Heart right ventricle (tissue), 16 donors: ENCODE measurements at regions not wholly inside any gene's neighbourhood (a gene's known extent, or its start where the extent isn't known, plus 50 kb on each side); places are given as distances from the start of the nearest gene placed in this dataset.

Experiments used
- ATAC-seq, 8 donors: fragments of 200-7000 bp; cut with Tn5 transposase; one replicate each; pipeline ENCODE4 v1.9.1; 2020; ENCODE audit warnings: mild to moderate bottlenecking in 8 of 8, moderate library complexity in 8 of 8, moderate number of reproducible peaks in 1 of 8
- DNase-seq, 2 donors: peaks; one replicate each; pipeline ENCODE4 v3.0.0-alpha.2; 2020
- H3K27ac ChIP-seq, 10 donors: fragments of 200-600 bp; sonication (generic) in 2 of 10; one replicate each; pipeline versions ENCODE4 v1.5.0 to v1.8.0; 2020 to 2022; ENCODE audit warnings: mild to moderate bottlenecking in 3 of 10
- H3K27me3 ChIP-seq, 7 donors: fragments of 200-600 bp; one replicate each; pipeline ENCODE4 v1.8.0; 2021 to 2022; ENCODE audit warnings: mild to moderate bottlenecking in 2 of 7
- H3K36me3 ChIP-seq, 9 donors: fragments of 200-600 bp; sonication (generic) in 1 of 9; one replicate each; pipeline versions ENCODE4 v1.5.0 to v1.8.0; 2020 to 2022; ENCODE audit warnings: mild to moderate bottlenecking in 2 of 9
- H3K4me1 ChIP-seq, 9 donors: fragments of 200-600 bp; sonication (generic) in 1 of 9; one replicate each; pipeline versions ENCODE4 v1.5.0 to v1.8.0; 2020 to 2022; ENCODE audit warnings: mild to moderate bottlenecking in 4 of 9
- H3K4me3 ChIP-seq, 10 donors: fragments of 200-600 bp; sonication (generic) in 2 of 10; one replicate each; pipeline versions ENCODE4 v1.5.0 to v1.8.0; 2020 to 2022; ENCODE audit warnings: mild to moderate bottlenecking in 7 of 10, moderate library complexity in 2 of 10
- H3K9me3 ChIP-seq, 11 donors: fragments of 200-600 bp in 10 of 11; sonication (generic) in 2 of 11; one replicate each; pipeline versions ENCODE4 v1.5.0 to v1.8.0; 2013 to 2022; ENCODE audit warnings: mild to moderate bottlenecking in 2 of 11, control low read depth in 1 of 11, moderate library complexity in 1 of 11
- CTCF ChIP-seq, 9 donors: fragments of 200-600 bp; sonication (generic) in 2 of 9; IDR thresholded peaks; one replicate each; pipeline versions ENCODE4 v1.5.0 to v1.8.0; 2021 to 2022; ENCODE audit warnings: antibody characterized with exemption in 9 of 9, mild to moderate bottlenecking in 5 of 9, moderate library complexity in 1 of 9
- WGBS, 2 donors: extraction: QIAGEN DNeasy Blood & Tissue Kit; methylation state at CpG; one replicate each; pipeline ENCODE4 v1.1.7; 2013; ENCODE audit warnings: inconsistent platforms in 1 of 2; 5-methylcytosine and 5-hydroxymethylcytosine counted together
- intact Hi-C, 10 donors: fragments of 100-400 bp; cut with DNase I; formaldehyde crosslinking; loops; one replicate each; pipeline versions ENCODE4 v1.11.1 to v1.14.2; 2022
- donor health status: Arrhythmogenic right ventricular cardiomyopathy.
- donor health status: ischemic (EF 13 %, LVEDD 7.1; RV severe dilation, severe dysfunction).
- donor health status: healthy with polysubstance abuse.
- donor health status: DM: no; HTN: yes; CAD: no.
- donor health status: DM: no; HTN: no; CAD: no.
- donor health status: ischemic (EF 25% LVEDD 6.9; RV normal size, moderate dysfunction).
- donor health status: ischemic (EF 25% LVEDD 5.7; RV mildly dilated, moderate dysfunction).
- donor health status: healthy.
- donor health status: DM: yes; HTN: yes; CAD: no.
- donor health status: Ischemic cardiomyopathy.
- donor health status: ischemic (EF 35%, LVEDD 5.7; RV mildly dilated, moderate dysfunction).
- donor health status: nonischemic (EF 11% LVEDD 7.7; RV severe dilation, severe dysfunction).
- donor health status: DM: yes; HTN: yes; CAD: no.
- donor health status: PGD.
- donor health status: ischemic (EF 29% LVEDD 5.4; RV normal size, mild dysfunction).
- donor health status: nonischemic (EF 23%, LVEDD 6.1; RV moderate dilation, normal function).

GRCh38 chr16:51636920-51637769 is 486.1 kb upstream of the SALL1 start:
- Histone ChIP-seq H3K27ac (no peak overlapping the region), H3K4me3 (no peak overlapping the region), H3K27me3 (peaks cover 0 to 21% (median 8%) of the 10 kb centered on the region in 7 donors), H3K36me3 (no peaks in the 10 kb centered on the region), H3K4me1 (no peaks in the 10 kb centered on the region), H3K9me3 (no peaks in the 10 kb centered on the region)
- WGBS, 2 donors: 15 to 19% methylated on average over 16 of the region's 16 CpGs
- DNase-seq (no peak), ATAC-seq (no peak)
- no peak for TF ChIP-seq CTCF (IDR thresholded peaks at IDR 0.05)
- intact Hi-C loops: no loop called here

- H3K27me3 ChIP-seq: peaks cover 0 to 21% (median 8%) of the 10 kb centered on the region in 7 donors
- no peaks in the 10 kb centered on the region for H3K9me3 ChIP-seq
- no peak for TF ChIP-seq CTCF (IDR thresholded peaks at IDR 0.05)
- DNase-seq: no peak
- no peaks in the 10 kb centered on the region for H3K4me1 ChIP-seq
- no peak overlapping the region for H3K27ac ChIP-seq
- ATAC-seq: no peak
- H3K4me3 ChIP-seq: no peak overlapping the region
- intact Hi-C loops: no loop called here
- WGBS, 2 donors: 35 to 44% methylated on average over 4 of the region's 4 CpGs
- H3K36me3 ChIP-seq: no peaks in the 10 kb centered on the region
These were observed 484.1 kb upstream of the SALL1 start for GRCh38 chr16:51635181-51635580.

GRCh38 chr16:51630076-51630475 is 479.0 kb upstream of the SALL1 start:
- Histone ChIP-seq H3K4me3 (no peak overlapping the region), H3K4me1 (no peaks in the 10 kb centered on the region), H3K27me3 (no peaks in the 10 kb centered on the region), H3K36me3 (no peaks in the 10 kb centered on the region), H3K27ac (no peak overlapping the region), H3K9me3 (peaks cover 0 to 3% (median 0%) of the 10 kb centered on the region in 11 donors)
- ATAC-seq (no peak), DNase-seq (no peak)
- 47 to 48% methylated on average over 4 of the region's 4 CpGs for WGBS, 2 donors
- intact Hi-C loops: no loop called here
- no peak for TF ChIP-seq CTCF (IDR thresholded peaks at IDR 0.05)

GRCh38 chr16:51629576-51629975 is 478.5 kb upstream of the SALL1 start:
- WGBS, 2 donors: 90 to 93% methylated on average over 3 of the region's 3 CpGs
- no peaks in the 10 kb centered on the region for H3K4me1 ChIP-seq
- ATAC-seq: no peak
- peaks cover 0 to 3% (median 0%) of the 10 kb centered on the region in 11 donors for H3K9me3 ChIP-seq
- H3K27ac ChIP-seq: no peak overlapping the region
- H3K36me3 ChIP-seq: no peaks in the 10 kb centered on the region
- intact Hi-C loops: no loop called here
- no peak overlapping the region for H3K4me3 ChIP-seq
- no peaks in the 10 kb centered on the region for H3K27me3 ChIP-seq
- DNase-seq: no peak
- no peak for TF ChIP-seq CTCF (IDR thresholded peaks at IDR 0.05)
